Natural killer cell (primary cell): ENCODE measurements at regions not wholly inside any gene's neighbourhood (a gene's known extent, or its start where the extent isn't known, plus 50 kb on each side); places are given as distances from the start of the nearest gene placed in this dataset.

Source experiments
- ATAC-seq, 3 donors: fragments of 150-1000 bp in 2 of 3; fragments of 200-7000 bp in 1 of 3; cut with Tn5 transposase; 1 replicate in 1 of 3; 2 replicates in 2 of 3; pipeline ENCODE4 v1.10.0; 2021; ENCODE audit warnings: mild to moderate bottlenecking in 2 of 3, moderate library complexity in 2 of 3
- DNase-seq, 2 donors: peaks; one replicate each; pipeline versions ENCODE4 v3.0.0 to v3.0.0-alpha.2; 2013 to 2021; ENCODE audit warnings: mixed read lengths in 1 of 2
- H3K27ac ChIP-seq: one replicate; pipeline ENCODE4 v1.5.1; 2013; ENCODE audit warnings: mild to moderate bottlenecking, low read length
- H3K27me3 ChIP-seq: one replicate; pipeline ENCODE4 v1.6.1; 2013; ENCODE audit warnings: low read length; ENCODE audit not compliant: control insufficient read depth, insufficient read depth
- H3K36me3 ChIP-seq: one replicate; pipeline ENCODE4 v1.6.1; 2013; ENCODE audit warnings: low read length; ENCODE audit not compliant: control insufficient read depth, insufficient read depth
- H3K4me1 ChIP-seq: one replicate; pipeline ENCODE4 v1.6.1; 2013; ENCODE audit warnings: low read length; ENCODE audit not compliant: control insufficient read depth, insufficient read depth
- H3K4me3 ChIP-seq: one replicate; pipeline ENCODE4 v1.5.1; 2013; ENCODE audit warnings: low read length
- H3K9me3 ChIP-seq: one replicate; pipeline ENCODE4 v1.6.1; 2013; ENCODE audit warnings: low read length; ENCODE audit not compliant: control insufficient read depth, insufficient read depth
- H3K27ac Mint-ChIP-seq, 2 donors: one replicate each; pipeline ENCODE4 v1.8.0; 2022; ENCODE audit warnings: mild to moderate bottlenecking in 2 of 2, mixed read lengths in 2 of 2, moderate library complexity in 1 of 2
- H3K27me3 Mint-ChIP-seq, 2 donors: one replicate each; pipeline ENCODE4 v1.8.0; 2022; ENCODE audit warnings: low read depth in 2 of 2, mixed read lengths in 2 of 2
- H3K36me3 Mint-ChIP-seq: one replicate; pipeline ENCODE4 v1.8.0; 2022; ENCODE audit warnings: mixed read lengths
- H3K4me1 Mint-ChIP-seq, 2 donors: one replicate each; pipeline ENCODE4 v1.8.0; 2022; ENCODE audit warnings: mixed read lengths in 2 of 2
- H3K4me3 Mint-ChIP-seq: one replicate; pipeline ENCODE4 v1.8.0; 2022; ENCODE audit warnings: mild to moderate bottlenecking, moderate library complexity, mixed read lengths
- H3K9me3 Mint-ChIP-seq, 2 donors: one replicate each; pipeline ENCODE4 v1.8.0; 2022; ENCODE audit warnings: mixed read lengths in 2 of 2
- WGBS: methylation state at CpG from one replicate; pipeline ENCODE4 v1.1.7; 2013; ENCODE audit warnings: missing lambda C conversion rate; ENCODE audit not compliant: insufficient coverage; 5-methylcytosine and 5-hydroxymethylcytosine counted together
- intact Hi-C: fragments of 100-400 bp; cut with micrococcal nuclease; formaldehyde crosslinking; loops from one replicate; pipeline ENCODE4 v1.14.2; 2022
- TF ChIP-seq, protein P1 (sequence below): fragments of 200-600 bp; IDR thresholded peaks from one replicate; pipeline ENCODE4 v1.8.0; 2022; ENCODE audit warnings: antibody characterized with exemption

DNA sequence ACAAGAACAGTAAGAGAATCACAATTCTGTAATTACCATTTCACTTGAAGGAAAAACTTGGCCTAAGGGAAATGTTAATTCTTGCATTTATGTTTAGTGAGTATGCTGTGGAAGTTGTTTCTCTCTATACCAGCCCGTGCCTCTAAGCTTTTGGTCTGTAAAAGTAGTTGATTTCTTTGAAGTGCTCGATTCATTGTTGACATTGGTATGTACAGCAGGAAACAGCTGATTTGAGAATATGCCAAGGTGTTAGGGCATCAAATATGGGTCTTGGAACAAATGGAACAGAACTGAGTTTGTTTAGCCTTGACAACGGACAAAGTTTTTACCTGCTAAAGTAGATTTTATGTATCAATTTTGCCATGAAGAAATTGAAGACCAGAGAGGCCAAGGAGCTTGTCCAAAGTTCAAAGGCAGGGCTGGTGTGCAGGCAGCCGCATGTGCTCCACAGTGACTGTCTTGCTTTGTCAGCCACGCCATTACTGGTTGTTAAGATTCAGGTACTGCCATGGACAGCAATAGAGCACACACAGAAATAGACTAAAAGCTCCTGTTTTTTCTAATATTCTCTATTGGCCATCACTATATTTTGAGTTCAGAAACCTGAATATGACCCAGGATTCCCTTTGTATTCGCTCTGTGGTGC lies 75.5 kb upstream of the TLR3 start:
- Mint-ChIP-seq H3K4me3 (no peak overlapping the region), H3K36me3 (no peaks in the 10 kb centered on the region), H3K27me3 (peaks cover 3 to 6% of the 10 kb centered on the region in 2 donors), H3K4me1 (no peaks in the 10 kb centered on the region), H3K27ac (no peak overlapping the region), H3K9me3 (no peaks in the 10 kb centered on the region)
- WGBS: 65% methylated on average over 6 of the region's 6 CpGs
- Histone ChIP-seq H3K9me3 (no peaks in the 10 kb centered on the region), H3K4me1 (no peaks in the 10 kb centered on the region), H3K27me3 (no peaks in the 10 kb centered on the region), H3K27ac (no peak overlapping the region), H3K36me3 (no peaks in the 10 kb centered on the region), H3K4me3 (no peak overlapping the region)
- intact Hi-C loops: no loop called here
- TF ChIP-seq, protein P1, sequence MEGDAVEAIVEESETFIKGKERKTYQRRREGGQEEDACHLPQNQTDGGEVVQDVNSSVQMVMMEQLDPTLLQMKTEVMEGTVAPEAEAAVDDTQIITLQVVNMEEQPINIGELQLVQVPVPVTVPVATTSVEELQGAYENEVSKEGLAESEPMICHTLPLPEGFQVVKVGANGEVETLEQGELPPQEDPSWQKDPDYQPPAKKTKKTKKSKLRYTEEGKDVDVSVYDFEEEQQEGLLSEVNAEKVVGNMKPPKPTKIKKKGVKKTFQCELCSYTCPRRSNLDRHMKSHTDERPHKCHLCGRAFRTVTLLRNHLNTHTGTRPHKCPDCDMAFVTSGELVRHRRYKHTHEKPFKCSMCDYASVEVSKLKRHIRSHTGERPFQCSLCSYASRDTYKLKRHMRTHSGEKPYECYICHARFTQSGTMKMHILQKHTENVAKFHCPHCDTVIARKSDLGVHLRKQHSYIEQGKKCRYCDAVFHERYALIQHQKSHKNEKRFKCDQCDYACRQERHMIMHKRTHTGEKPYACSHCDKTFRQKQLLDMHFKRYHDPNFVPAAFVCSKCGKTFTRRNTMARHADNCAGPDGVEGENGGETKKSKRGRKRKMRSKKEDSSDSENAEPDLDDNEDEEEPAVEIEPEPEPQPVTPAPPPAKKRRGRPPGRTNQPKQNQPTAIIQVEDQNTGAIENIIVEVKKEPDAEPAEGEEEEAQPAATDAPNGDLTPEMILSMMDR: no peak
- ATAC-seq (no peak), DNase-seq (no peak)

DNA sequence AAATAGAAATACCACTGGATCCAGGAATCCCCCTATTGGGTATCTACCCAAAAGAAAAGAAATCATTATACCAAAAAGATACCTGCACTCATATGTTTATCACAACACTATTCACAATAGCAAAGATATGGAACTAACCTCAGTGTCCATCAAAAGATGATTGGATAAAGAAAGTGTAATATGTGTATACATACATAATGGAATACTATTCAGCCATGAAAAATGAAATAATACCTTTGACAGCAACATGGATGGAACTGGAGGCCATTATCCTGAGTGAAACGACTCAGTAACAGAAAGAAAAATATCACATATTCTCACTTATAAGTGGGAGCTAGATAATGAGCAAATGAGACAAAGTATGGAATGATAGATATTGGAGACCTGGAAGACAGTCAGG lies 74.2 kb upstream of the TLR3 start:
- Histone ChIP-seq H3K4me3 (no peak overlapping the region), H3K9me3 (no peaks in the 10 kb centered on the region), H3K27ac (no peak overlapping the region), H3K27me3 (no peaks in the 10 kb centered on the region), H3K36me3 (no peaks in the 10 kb centered on the region), H3K4me1 (no peaks in the 10 kb centered on the region)
- TF ChIP-seq, protein P1: no peak
- intact Hi-C loops: no loop called here
- no peak overlapping the region for H3K27ac Mint-ChIP-seq
- no peaks in the 10 kb centered on the region for H3K4me1 Mint-ChIP-seq
- no peaks in the 10 kb centered on the region for H3K36me3 Mint-ChIP-seq
- DNase-seq: no peak
- H3K4me3 Mint-ChIP-seq: no peak overlapping the region
- no peaks in the 10 kb centered on the region for H3K9me3 Mint-ChIP-seq
- WGBS: no CpG with 5 or more reads among the region's 1 CpG
- peaks cover 0 to under 1% of the 10 kb centered on the region in 2 donors for H3K27me3 Mint-ChIP-seq
- no peak for ATAC-seq

- Mint-ChIP-seq H3K9me3 (no peaks in the 10 kb centered on the region), H3K4me3 (no peak overlapping the region), H3K27me3 (no peaks in the 10 kb centered on the region), H3K27ac (no peak overlapping the region), H3K4me1 (no peaks in the 10 kb centered on the region), H3K36me3 (no peaks in the 10 kb centered on the region)
- intact Hi-C loops: no loop called here
- Histone ChIP-seq H3K4me3 (no peak overlapping the region), H3K36me3 (no peaks in the 10 kb centered on the region), H3K4me1 (no peaks in the 10 kb centered on the region), H3K9me3 (no peaks in the 10 kb centered on the region), H3K27me3 (no peaks in the 10 kb centered on the region), H3K27ac (no peak overlapping the region)
- DNase-seq (no peak), ATAC-seq (no peak)
- 91% methylated on average over 6 of the region's 6 CpGs for WGBS
- TF ChIP-seq, protein P1: no peak
Measured at GRCh38 chr4:185995665-185996064, 73.3 kb upstream of the TLR3 start.

DNA sequence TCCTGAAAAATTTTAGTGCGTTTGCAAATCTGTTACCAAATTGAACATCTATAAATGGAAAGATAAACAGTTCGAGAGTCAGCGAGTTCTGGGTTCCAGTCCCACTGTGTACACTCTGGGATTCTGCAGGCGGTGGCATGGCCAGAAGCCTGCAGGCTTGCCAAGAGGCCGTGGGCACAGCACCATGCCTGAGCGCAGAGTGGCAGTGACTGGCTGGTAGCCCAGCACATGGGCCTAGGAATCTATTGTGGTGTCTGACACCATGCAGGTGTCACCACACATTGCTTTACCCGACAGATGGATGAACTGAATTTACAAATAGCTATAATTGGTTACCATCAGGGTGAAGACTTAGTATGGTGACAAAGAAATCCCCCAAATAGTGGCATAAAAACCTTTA lies 71.7 kb upstream of the TLR3 start:
- H3K27me3 Mint-ChIP-seq: no peaks in the 10 kb centered on the region
- DNase-seq (no peak), ATAC-seq (no peak)
- 89% methylated on average over 7 of the region's 7 CpGs for WGBS
- no peaks in the 10 kb centered on the region for H3K36me3 ChIP-seq
- no peak overlapping the region for H3K27ac ChIP-seq
- H3K27ac Mint-ChIP-seq: no peak overlapping the region
- H3K36me3 Mint-ChIP-seq: no peaks in the 10 kb centered on the region
- H3K4me1 ChIP-seq: no peaks in the 10 kb centered on the region
- TF ChIP-seq, protein P1: no peak
- no peaks in the 10 kb centered on the region for H3K9me3 Mint-ChIP-seq
- H3K9me3 ChIP-seq: no peaks in the 10 kb centered on the region
- no peaks in the 10 kb centered on the region for H3K4me1 Mint-ChIP-seq
- H3K4me3 Mint-ChIP-seq: no peak overlapping the region
- intact Hi-C loops: no loop called here
- no peak overlapping the region for H3K4me3 ChIP-seq
- H3K27me3 ChIP-seq: no peaks in the 10 kb centered on the region
